PC-9 (cell line): ENCODE measurements at regions not wholly inside any gene's neighbourhood (a gene's known extent, or its start where the extent isn't known, plus 50 kb on each side); places are given as distances from the start of the nearest gene placed in this dataset.

ENCODE experiments used
- BruUV-seq: library from RNA; stranded (reverse); fragments of 400-500 nt; replicated peaks from 2 replicates; lab custom pipeline; 2021; lab: Mats Ljungman, UMichigan
- CTCF ChIA-PET: fragments of 300-600 bp; sonication (Branson Sonifier 250); formaldehyde crosslinking; loops from one replicate; lab custom pipeline; 2022; ENCODE audit warnings: antibody characterized with exemption; lab: Charles Lee
- POLR2A ChIA-PET: fragments of 300-600 bp; sonication (Branson Sonifier 250); formaldehyde crosslinking; loops from one replicate; lab custom pipeline; 2022; ENCODE audit warnings: antibody characterized with exemption; ENCODE audit not compliant: unreplicated experiment; lab: Charles Lee
- DNase-seq, 2 experiments: peaks; one replicate each; pipeline versions ENCODE4 v3.0.0 to v3.0.0-alpha.2; 2015 to 2022; ENCODE audit warnings: mixed read lengths in 1 of 2
- H2AFZ ChIP-seq: fragments of 200-600 bp; sonication (generic); 2 replicates; pipeline ENCODE4 v1.8.1; 2017; ENCODE audit warnings: antibody characterized with exemption
- H3F3A ChIP-seq: fragments of 200-600 bp; sonication (generic); 2 replicates; pipeline ENCODE4 v1.8.1; 2017; ENCODE audit warnings: antibody characterized with exemption, mild to moderate bottlenecking, low read depth; ENCODE audit not compliant: insufficient read depth
- H3K27ac ChIP-seq: fragments of 200-600 bp; sonication (generic); 2 replicates; pipeline ENCODE4 v1.6.1; 2016; ENCODE audit warnings: mixed run types
- H3K27me3 ChIP-seq: fragments of 200-600 bp; sonication (generic); 2 replicates; pipeline ENCODE4 v1.6.1; 2016; ENCODE audit warnings: low read depth, mixed run types; ENCODE audit not compliant: insufficient read depth
- H3K36me3 ChIP-seq: fragments of 200-600 bp; sonication (generic); 2 replicates; pipeline ENCODE4 v1.6.1; 2016; ENCODE audit warnings: low read depth, mixed run types
- H3K4me1 ChIP-seq: fragments of 200-600 bp; sonication (generic); replicated peaks from 2 replicates; pipeline ENCODE4 v1.6.1; 2016; ENCODE audit warnings: mixed run types; ENCODE audit not compliant: insufficient read depth
- H3K4me2 ChIP-seq: fragments of 200-600 bp; sonication (generic); 2 replicates; pipeline ENCODE4 v1.6.1; 2017; ENCODE audit warnings: mixed run types
- H3K4me3 ChIP-seq: fragments of 200-600 bp; sonication (generic); 2 replicates; pipeline ENCODE4 v1.6.1; 2016; ENCODE audit warnings: mixed run types
- H3K79me2 ChIP-seq: fragments of 200-600 bp; sonication (generic); 2 replicates; pipeline ENCODE4 v1.6.1; 2017; ENCODE audit warnings: low read depth, mixed run types
- H3K9me2 ChIP-seq: fragments of 200-600 bp; sonication (generic); 2 replicates; pipeline ENCODE4 v1.8.1; 2017; ENCODE audit warnings: mild to moderate bottlenecking; ENCODE audit not compliant: insufficient read depth
- H3K9me3 ChIP-seq: fragments of 200-600 bp; sonication (generic); 2 replicates; pipeline ENCODE4 v1.8.1; 2016; ENCODE audit warnings: low read depth; ENCODE audit not compliant: insufficient read depth
- H4K20me1 ChIP-seq: fragments of 200-600 bp; sonication (generic); 2 replicates; pipeline ENCODE4 v1.8.1; 2017; ENCODE audit not compliant: insufficient read depth
- CTCF ChIP-seq: fragments of 200-600 bp; sonication (generic); conservative IDR thresholded peaks from 2 replicates; pipeline ENCODE4 v1.6.1; 2017; ENCODE audit warnings: mixed run types, antibody characterized with exemption, mild to moderate bottlenecking, moderate library complexity
- EZH2 ChIP-seq: fragments of 200-600 bp; sonication (generic); IDR thresholded peaks from 2 replicates; pipeline ENCODE4 v1.8.0; 2017; ENCODE audit warnings: antibody characterized with exemption, low read depth
- intact Hi-C: fragments of 100-400 bp; cut with micrococcal nuclease; formaldehyde crosslinking; loops from one replicate; pipeline ENCODE4 v1.10.0; 2022; ENCODE audit not compliant: unreplicated experiment

- Histone ChIP-seq H3F3A (peaks cover under 1% of the 10 kb centered on the region; the same call in 1 of the 2 replicates), H3K9me3 (no peaks in the 10 kb centered on the region), H3K4me3 (no peak overlapping the region), H4K20me1 (no peaks in the 10 kb centered on the region), H3K27me3 (no peaks in the 10 kb centered on the region), H3K4me1 (peaks cover 5% of the 10 kb centered on the region), H3K9me2 (no peaks in the 10 kb centered on the region), H3K4me2 (no peak overlapping the region), H2AFZ (no peak overlapping the region), H3K36me3 (no peaks in the 10 kb centered on the region), H3K27ac (no peak overlapping the region), H3K79me2 (no peaks in the 10 kb centered on the region)
- POLR2A ChIA-PET = no interaction called here
- CTCF ChIA-PET = no interaction called here
- intact Hi-C loops = loop anchor here (2.0 to 10.0 kb wide), 2 partner anchors 79 to 1015 kb away; partner anchors contain the start of gene TFAP2A
- no TSS peak for BruUV-seq
- TF ChIP-seq EZH2 (no peak), CTCF (no peak)
- DNase-seq = no peak
Measured at GRCh38 chr6:9399916-9400315, 964.6 kb upstream of the SLC35B3 start.

- H3K27ac ChIP-seq = no peak overlapping the region
- no peaks in the 10 kb centered on the region for H3K4me1 ChIP-seq
- H3K4me3 ChIP-seq = no peak overlapping the region
- TF ChIP-seq EZH2 (no peak), CTCF (no peak)
- no peaks in the 10 kb centered on the region for H3K79me2 ChIP-seq
- ChIA-PET CTCF (no interaction called here), POLR2A (no interaction called here)
- H3K4me2 ChIP-seq = no peak overlapping the region
- H3K9me2 ChIP-seq = no peaks in the 10 kb centered on the region
- no peaks in the 10 kb centered on the region for H3K9me3 ChIP-seq
- DNase-seq = no peak
- H4K20me1 ChIP-seq = no peaks in the 10 kb centered on the region
- H2AFZ ChIP-seq = no peak overlapping the region
- no peaks in the 10 kb centered on the region for H3F3A ChIP-seq
- intact Hi-C loops = loop anchor here (2.0 kb wide), 1 partner anchor 78 kb away; no protein-coding TSS in a partner anchor
- no TSS peak for BruUV-seq
- no peaks in the 10 kb centered on the region for H3K27me3 ChIP-seq
- no peaks in the 10 kb centered on the region for H3K36me3 ChIP-seq
Measured at GRCh38 chr6:9398767-9399373, 963.5 kb upstream of the SLC35B3 start.

GRCh38 chr6:9398071-9398766 is 962.9 kb upstream of the SLC35B3 start:
- no peaks in the 10 kb centered on the region for H3K4me1 ChIP-seq
- H3K27ac ChIP-seq = no peak overlapping the region
- intact Hi-C loops = loop anchor here (2.0 kb wide), 1 partner anchor 77 kb away; no protein-coding TSS in a partner anchor
- no peaks in the 10 kb centered on the region for H3K36me3 ChIP-seq
- H3K79me2 ChIP-seq = no peaks in the 10 kb centered on the region
- no peaks in the 10 kb centered on the region for H3K9me2 ChIP-seq
- H2AFZ ChIP-seq = no peak overlapping the region
- no TSS peak for BruUV-seq
- no peak overlapping the region for H3K4me3 ChIP-seq
- TF ChIP-seq EZH2 (no peak), CTCF (no peak)
- DNase-seq = peak in 1 of 2 experiments; percentile 32
- no peaks in the 10 kb centered on the region for H3F3A ChIP-seq
- no peak overlapping the region for H3K4me2 ChIP-seq
- ChIA-PET CTCF (no interaction called here), POLR2A (no interaction called here)
- H3K9me3 ChIP-seq = no peaks in the 10 kb centered on the region
- H4K20me1 ChIP-seq = no peaks in the 10 kb centered on the region
- no peaks in the 10 kb centered on the region for H3K27me3 ChIP-seq
